ENCODE measurements at regions not wholly inside any gene's neighbourhood (a gene's known extent, or its start where the extent isn't known, plus 50 kb on each side); places are given as distances from the start of the nearest gene placed in this dataset.

- H3K4me3 ChIP-seq (ENCODE audit: low read depth, low read length), result no peak overlapping the region
- no peak for TF ChIP-seq CTCF (IDR thresholded peaks at IDR 0.05; ENCODE audit: control insufficient read depth, extremely low read depth, insufficient read depth)
- no peak for DNase-seq (ENCODE audit: low read depth)
Observed at GRCh38 chr10:42999385-43000020, 77.4 kb upstream of the RET start.

- no peak for DNase-seq (ENCODE audit: low read depth)
- no peak overlapping the region for H3K4me3 ChIP-seq (ENCODE audit: low read depth, low read length)
- TF ChIP-seq CTCF (IDR thresholded peaks at IDR 0.05; ENCODE audit: control insufficient read depth, extremely low read depth, insufficient read depth), result no peak
Observed at GRCh38 chr10:43000021-43000411, 76.9 kb upstream of the RET start.

- TF ChIP-seq CTCF (IDR thresholded peaks at IDR 0.05; ENCODE audit: control insufficient read depth, extremely low read depth, insufficient read depth), result no peak
- DNase-seq (ENCODE audit: low read depth), result no peak
- no peak overlapping the region for H3K4me3 ChIP-seq (ENCODE audit: low read depth, low read length)
Observed at GRCh38 chr10:43000651-43001426, 76.0 kb upstream of the RET start.

- no peak for TF ChIP-seq CTCF (IDR thresholded peaks at IDR 0.05; ENCODE audit: control insufficient read depth, extremely low read depth, insufficient read depth)
- H3K4me3 ChIP-seq (ENCODE audit: low read depth, low read length), result no peak overlapping the region
- no peak for DNase-seq (ENCODE audit: low read depth)
Observed at GRCh38 chr10:43001427-43001795, 75.5 kb upstream of the RET start.

- no peak overlapping the region for H3K4me3 ChIP-seq (ENCODE audit: low read depth, low read length)
- no peak for TF ChIP-seq CTCF (IDR thresholded peaks at IDR 0.05; ENCODE audit: control insufficient read depth, extremely low read depth, insufficient read depth)
- DNase-seq (ENCODE audit: low read depth), result no peak
Observed at GRCh38 chr10:43002596-43002995, 74.3 kb upstream of the RET start.

GRCh38 chr10:43006490-43006889 lies 70.4 kb upstream of the RET start:
- DNase-seq (ENCODE audit: low read depth), result no peak
- no peak overlapping the region for H3K4me3 ChIP-seq (ENCODE audit: low read depth, low read length)
- no peak for TF ChIP-seq CTCF (IDR thresholded peaks at IDR 0.05; ENCODE audit: control insufficient read depth, extremely low read depth, insufficient read depth)

Data from LNCaP clone FGC (cell line).